GM18873 (cell line): ENCODE measurements at regions not wholly inside any gene's neighbourhood (a gene's known extent, or its start where the extent isn't known, plus 50 kb on each side); places are given as distances from the start of the nearest gene placed in this dataset.

Experiments
- ATAC-seq: cut with Tn5 transposase; IDR thresholded peaks from one replicate; pipeline ENCODE4 v1.9.1; 2021; ENCODE audit warnings: mild to moderate bottlenecking, moderate library complexity, moderate number of reproducible peaks; ENCODE audit not compliant: unreplicated experiment, low FRiP score

DNA sequence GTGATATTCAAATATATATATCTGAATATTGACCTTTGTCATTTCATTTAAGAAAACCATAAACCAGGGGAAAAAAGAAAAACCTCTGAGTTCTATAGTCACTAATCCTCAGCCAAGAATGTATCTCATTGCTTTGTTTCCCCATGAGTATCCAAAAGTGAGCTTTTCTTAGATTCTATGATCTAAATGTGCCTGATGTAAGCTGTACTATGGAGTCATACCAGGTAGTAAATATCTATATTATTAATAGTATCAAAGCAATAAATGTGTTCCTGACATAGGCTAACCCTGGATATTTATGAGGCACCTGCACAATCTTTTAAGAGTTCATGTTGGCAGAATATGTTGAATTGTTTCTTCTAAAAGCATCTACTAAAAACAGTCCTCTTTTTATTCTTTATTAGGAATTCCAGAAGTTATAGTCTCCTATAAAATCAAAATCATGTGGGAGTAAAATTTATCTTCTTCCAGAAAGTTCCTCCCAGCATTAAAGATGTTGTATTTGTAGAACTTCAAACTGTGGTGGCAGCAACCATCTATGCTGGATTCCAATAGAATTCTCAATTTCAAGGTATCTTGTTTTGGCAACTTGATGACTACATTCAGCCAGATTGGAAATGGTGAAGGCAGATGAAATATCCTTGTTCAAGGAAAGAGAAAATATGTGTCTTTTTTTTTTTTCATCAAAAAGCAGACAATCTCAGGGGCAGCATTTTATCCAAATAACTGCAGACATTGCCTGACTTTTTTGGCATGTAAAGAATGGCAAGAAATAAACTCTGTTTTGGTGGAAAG, 139.7 kb upstream of the RASSF8 start:
- no peak for ATAC-seq

DNA sequence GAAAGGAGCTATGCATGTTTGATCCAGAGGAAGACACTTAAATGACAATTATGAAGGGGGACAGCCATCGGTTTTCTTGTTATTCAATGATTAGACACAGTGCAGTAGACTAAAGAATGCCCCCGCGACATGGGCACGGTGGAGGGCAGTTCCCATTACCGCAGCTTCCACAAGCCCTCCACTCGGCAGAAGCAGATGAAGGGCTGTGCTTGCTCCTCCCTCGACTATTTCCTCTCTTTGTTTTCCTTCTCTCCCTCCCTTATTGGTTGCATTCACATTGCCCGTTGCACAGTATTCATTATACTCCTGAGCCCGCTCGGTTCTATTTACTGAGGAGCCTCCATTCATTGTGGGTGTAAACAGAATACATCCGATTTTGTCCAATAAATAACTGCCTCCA, 138.8 kb upstream of the RASSF8 start:
- no peak for ATAC-seq

DNA sequence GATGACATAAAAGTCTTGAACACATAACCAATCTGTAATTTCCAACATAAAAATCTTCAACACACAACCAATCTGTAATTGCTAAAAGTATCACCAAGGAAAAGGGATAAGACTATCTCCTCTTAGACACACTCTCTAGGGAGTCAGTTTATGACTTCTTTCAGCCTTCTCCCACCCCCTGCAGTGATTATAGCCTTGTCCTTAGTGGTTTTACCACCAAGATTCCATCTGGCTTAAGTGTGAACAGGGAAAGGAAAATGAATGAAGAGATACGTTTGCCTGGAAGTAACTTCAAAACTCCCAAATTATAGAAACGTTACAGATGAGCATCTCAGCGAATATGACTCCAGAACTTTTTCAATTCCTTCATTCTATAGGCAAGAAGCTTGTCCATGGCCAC, 136.2 kb upstream of the RASSF8 start:
- no peak for ATAC-seq

DNA sequence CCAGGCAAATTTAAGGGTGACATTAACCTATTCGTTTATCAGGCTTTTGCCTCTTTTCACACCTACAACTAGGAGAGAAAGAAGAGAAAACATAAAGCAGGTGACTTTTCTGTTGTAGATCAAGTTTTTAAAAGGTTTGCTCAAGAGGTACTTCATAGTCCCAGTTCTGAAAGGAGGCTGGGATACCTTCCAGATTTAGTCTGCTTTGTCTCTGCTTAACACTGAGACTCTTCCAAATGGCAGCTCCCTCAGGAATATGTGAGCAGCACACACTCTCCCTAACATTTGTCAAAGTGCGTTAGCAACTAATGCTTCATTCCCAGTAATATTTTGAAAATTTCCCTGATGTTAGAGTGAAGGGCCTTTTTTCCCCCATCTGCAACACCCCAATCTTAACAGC, 133.7 kb upstream of the RASSF8 start:
- no peak for ATAC-seq

DNA sequence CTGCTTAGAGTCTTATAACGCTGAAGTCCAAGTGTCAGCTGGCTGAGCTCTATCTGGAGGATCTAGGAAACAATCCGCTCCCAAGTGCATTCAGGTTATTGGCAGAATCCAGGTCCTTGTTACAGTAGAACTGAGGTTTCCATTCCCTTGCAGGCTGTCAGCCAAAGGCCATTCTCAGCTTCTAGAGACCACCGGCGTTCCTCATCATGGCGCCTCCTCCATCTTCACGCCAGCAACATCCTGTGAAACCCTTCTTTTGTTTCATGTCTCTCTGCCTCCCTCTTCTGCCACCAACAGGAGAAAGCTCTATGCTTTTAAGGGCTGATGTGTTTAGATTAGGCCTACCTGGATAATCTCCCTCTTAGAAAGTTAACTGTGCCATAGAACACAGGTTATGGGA, 133.0 kb upstream of the RASSF8 start:
- no peak for ATAC-seq

DNA sequence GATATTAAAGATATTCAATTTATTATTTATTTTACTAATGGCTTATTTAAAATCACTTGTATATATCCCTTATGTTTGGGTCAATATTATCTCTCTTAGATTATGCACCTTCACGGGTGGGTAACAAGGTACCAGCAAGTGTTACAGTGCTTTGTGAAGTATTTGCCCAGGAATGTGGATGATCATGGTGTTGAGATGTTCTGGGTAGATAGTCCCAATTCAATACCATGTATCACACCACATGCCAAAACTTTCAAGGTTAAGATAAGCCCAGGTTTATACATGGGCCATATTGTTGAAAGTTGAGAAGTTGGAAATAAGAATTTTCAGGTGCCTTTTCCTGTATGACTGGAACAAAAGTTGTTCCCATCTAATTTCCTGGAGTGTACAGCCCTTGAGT, 131.3 kb upstream of the RASSF8 start:
- no peak for ATAC-seq

DNA sequence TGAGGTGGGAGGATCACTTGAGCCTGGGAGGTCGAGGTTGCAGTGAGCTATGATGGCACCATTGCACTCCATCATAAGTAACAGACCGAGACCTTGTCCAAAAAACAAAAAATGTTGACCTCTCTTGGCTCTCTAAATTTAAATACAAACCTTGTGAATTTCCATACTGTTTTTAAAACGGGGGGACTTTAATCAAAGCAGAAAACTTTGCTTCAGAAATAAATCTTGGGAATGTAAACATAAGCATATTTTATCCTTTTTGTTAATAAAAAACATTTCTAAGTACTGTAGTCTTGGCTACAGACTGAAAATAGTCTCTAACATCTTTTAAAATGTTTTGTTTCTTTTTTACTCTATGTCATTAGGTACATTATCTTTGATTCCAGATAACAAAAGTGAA, 130.7 kb upstream of the RASSF8 start:
- ATAC-seq = no peak

DNA sequence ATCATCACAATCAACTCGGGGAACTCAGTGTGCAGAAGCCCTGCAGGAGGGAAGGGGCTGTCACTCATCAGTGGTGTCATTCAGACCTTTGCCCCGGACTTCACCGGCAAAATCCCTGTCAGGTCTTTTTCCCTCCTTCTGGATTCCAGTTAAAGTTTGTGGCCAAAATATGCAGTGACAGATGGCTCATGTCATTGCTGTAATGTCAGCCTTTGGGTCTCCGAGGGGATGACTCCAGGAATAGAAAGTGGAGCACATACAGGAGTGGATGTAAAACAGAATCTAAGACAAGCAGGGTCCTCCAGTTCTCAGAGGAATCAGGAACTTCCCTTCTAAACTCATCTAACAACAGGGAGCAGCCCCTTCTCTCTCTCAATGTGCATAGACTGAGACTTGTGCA, 130.3 kb upstream of the RASSF8 start:
- ATAC-seq = no peak

DNA sequence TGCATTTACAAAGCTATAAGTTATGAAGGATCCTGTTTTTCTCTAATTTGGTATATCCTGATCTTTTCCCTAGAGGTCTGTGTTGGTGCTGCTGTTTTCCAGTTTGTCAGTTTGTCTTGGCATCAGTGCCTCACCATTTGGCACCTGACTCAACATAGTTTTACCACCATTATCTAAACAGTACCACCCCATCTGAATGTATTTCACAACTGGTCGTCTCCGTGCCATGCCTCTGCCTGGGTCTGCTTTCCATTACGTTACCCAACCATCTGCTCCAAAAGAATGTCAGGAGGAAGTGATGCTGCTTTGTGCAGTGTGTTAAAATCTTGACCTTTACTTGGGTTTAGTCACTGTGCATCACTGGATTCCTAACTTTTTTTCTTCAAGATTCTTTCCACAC, 129.3 kb upstream of the RASSF8 start:
- no peak for ATAC-seq

DNA sequence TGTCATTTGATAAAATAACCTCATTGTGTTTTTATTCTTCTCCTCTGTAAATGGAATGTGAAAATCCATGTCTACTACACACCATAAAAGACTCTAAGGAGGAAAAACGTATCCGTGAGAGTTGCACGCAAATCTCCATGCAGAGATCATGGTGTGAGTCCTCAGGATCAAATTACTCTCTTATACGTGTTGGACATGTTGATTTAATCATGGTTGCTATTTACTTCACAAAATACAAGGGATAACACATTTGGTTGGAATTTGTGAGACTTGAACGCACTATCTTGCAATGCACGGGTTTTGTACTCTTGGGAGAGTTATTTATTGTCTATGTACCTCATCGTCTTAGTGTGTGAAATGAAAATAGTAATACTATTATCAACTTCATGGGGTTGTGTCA, 128.0 kb upstream of the RASSF8 start:
- no peak for ATAC-seq

DNA sequence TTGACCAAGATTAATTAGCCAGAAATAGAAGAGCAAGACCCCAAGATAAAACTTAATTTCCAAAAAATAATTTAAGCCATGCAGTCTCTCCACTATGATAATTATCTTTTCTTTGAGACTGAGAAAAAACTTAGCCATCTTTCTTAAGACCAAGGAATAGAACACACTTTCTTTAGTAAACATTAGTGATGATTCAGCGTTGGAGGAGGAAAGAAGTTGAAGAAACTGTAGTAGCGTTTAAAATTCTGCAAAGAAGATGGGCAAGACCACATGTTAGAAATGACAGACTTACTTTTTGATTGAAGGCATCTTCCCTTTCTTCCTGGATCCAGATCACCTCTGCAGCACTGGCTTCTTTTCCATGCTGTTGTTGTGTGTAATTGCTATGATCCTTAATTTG, 124.8 kb upstream of the RASSF8 start:
- ATAC-seq = no peak

DNA sequence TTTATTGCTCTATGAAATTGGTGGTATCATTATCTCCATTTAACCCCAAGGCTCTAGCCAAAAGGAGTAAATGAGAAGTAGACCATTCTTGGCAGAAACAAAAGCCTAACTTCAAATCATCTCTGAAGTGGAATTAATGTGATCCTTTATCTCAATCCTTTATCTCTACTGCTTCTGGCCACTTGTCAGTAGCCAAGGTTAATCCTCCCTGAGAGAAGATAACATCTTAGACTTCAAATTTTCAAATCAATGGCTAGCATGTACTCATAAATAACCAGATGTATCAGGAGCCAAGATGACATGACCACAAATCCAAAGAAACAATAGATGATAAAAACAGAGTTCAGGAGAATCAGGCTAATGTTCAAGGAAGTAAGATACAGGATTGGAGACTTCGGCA, 123.1 kb upstream of the RASSF8 start:
- no peak for ATAC-seq

DNA sequence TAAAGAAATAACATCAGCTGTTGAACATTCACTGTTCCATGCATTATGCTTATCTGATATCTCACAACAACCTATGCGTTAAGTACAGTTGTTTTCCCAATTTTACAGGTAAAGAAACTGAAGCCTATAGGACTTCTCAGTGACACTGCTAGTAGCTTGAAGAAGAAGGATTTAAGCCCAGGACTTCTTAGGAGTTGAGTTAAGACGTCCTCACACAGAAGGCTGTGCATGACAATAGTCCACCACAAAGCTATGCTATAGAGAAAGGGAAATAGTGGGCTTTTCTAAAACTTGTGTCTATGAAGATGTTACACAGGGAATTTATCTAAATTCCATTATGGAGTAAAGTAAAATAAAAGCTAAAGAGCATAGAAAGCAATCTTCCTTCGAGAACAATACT, 120.5 kb upstream of the RASSF8 start:
- no peak for ATAC-seq

DNA sequence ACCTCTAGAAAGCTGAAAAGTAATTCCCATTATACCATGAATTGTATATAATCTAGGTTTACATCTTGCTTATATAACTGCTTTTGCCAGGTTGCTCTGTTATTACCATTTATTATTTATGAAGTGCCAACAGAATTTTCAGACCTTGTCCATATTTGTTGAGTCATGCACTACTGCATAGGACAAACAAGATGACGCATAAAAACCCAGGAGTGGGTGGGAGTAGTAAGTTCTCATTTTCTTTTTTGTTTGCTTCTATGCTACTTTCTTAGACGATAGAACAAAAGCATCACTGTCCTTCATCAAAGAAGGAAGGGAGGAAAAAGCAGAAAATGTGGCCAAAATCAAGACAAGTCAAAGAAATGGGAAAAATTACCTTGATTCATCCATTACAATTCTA, 119.0 kb upstream of the RASSF8 start:
- no peak for ATAC-seq

DNA sequence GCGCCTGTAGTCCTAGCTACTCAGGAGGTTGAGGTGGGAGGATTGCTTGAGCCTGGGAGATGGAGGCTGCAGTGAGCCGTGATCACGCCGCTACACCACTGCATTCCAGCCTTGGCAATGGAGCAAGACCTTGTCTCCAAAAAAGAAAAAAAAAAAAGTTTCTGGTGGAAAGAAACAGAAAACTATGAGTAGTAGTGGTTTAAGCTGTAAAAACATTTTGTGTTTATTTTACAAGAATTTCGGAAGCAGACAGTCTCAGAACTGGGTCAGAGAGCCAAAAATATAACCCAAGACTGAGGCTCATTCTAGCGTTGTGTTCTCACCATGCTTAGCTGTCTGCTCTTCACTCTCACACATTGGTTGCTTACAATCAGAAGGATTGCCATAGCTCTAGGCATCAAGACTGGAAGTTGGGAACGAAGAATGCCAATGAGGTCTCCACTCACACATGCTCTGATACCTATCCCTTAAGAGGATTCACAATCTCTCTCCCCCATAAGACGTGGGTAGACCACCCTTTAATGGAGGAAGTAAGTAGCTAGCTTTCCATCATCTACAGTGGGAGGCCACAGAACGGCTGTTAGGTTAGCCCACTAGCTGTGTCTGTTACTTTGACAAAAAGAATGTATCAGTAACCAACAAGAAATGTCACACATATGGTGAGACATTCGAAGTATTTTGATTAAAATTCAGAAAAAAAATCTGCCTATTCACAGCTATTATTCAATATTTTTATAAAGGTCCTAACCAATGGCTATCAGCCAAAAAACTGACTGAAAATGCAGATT, 117.6 kb upstream of the RASSF8 start:
- ATAC-seq = no peak

DNA sequence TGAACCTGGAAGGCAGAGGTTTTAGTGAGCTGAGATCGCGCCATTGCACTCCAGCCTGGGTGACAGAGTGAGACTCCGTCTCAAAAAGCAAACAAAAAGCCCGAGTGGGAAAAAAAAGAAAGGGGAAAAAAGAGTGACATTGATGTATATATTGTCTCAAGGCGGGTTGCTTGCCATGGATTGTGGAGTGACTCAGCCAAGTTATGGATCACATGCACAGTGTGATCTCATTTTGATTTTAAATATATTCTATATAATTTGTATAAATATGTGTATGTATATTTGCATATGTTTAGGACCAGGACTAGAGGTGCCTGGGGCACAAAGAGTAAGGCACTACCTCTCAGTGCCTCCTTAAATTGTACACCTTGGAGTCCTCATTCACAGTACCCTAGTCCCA, 116.2 kb upstream of the RASSF8 start:
- ATAC-seq = no peak

DNA sequence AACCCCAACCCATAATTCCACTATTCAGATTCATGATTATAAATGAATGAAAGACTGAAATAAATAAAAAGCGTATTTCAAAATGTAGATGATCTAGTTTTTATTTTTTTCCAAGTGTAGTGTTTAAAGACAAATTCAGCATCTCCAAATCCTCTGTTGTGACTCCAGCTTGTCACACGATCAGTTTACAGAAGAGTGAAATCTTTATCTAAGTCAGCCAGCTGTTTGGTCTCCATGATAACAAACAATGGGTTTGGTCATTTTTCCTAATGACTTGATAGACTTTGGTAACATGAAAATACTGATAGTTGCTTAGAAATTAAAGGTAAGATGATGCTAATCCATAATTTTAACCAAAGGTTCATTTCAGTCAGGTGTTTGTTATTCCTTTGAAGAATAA, 114.5 kb upstream of the RASSF8 start:
- no peak for ATAC-seq

DNA sequence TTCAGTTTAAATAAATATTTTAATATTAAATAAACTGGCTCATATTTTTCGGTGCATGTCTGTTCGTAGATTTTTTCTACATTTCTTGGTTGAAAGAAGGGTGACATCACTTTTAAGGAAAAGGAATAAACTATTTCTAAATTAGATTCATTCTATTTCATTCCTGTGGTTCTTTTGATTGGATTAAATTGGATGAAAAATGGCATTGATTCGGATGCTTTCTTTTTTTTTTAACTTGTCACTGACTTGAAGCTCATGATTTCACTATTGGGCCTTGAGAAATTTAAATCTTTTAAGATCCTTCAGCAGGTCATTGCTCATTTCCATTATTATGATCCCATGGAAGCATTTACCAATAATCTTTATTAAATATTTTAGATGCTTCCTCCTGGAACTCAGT, 113.1 kb upstream of the RASSF8 start:
- no peak for ATAC-seq

DNA sequence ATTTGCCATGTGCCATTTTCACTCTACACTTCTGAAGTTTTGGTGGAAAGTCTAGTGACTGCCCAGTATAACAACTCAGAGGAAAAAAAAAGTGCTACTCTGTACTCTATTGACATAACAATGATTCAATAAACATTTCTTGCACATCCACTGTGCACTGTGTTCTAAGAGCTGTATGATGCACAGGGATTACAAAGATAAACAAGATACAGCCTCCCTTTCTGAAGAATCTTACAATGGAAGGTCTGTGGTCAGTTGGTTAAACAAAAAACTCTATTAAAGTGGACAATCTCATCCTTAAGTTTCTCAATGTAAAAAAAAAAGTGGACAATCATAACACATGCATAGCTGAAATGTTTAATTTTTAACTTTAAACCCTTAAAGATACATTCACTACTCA, 105.7 kb upstream of the RASSF8 start:
- no peak for ATAC-seq

DNA sequence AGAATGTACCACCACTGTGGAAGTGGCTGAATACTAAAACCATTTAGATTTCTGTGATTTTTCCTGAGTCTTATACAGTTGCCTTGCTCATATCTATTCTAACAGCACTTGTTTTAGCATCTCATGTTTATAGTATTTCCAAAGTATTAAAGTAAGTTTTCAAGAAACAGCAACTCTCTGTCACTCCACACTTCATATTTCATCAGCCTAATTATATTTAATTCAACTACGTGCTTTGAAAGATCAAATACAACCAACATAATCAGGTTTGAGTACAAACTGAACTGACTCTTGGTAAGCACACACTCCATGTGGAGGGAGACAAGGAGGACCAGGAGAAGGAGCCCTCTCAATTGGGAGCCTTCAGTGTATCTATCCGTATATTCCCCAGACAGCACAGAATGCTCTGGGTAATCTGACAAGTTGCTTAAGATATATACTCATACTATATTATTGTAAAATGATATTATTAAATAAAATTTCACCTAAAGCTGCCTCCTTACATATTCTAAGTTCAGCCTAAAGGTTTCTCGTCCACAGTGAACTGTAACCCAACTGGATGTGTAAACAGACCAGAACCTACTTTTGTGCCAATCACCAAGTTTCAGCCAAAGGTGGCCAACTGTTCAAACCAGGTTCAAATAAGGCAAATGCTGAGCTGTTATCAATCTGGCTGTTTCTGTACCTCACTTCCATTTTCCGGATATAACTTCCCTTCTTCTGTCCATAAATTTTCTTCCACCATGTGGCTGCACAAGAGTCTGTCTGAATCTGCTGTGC, 105.0 kb upstream of the RASSF8 start:
- ATAC-seq = no peak

DNA sequence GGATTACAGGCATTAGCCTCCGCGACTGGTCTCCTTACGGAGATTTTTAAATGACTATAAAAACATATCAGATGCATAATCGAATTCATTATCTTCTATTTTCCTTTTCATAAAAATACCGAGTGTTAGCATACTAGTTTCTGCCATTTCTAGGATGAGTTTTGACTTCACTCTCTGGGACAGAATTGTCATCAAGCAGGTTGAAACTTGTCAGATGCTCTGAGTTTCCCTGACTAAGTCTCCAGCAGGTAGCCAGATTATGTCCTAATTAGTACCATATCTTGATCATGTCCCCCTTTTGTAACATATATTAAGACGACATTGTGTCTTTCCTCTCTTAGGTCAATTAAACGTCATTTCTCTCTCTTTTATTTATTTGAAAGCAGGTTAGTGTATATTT, 103.5 kb upstream of the RASSF8 start:
- no peak for ATAC-seq
